Endometrium (tissue), 2 donors: ENCODE measurements at regions not wholly inside any gene's neighbourhood (a gene's known extent, or its start where the extent isn't known, plus 50 kb on each side); places are given as distances from the start of the nearest gene placed in this dataset.

ENCODE experiments used
- FAIRE-seq: peaks from 2 replicates; lab custom pipeline; 2012; peaks lifted over from hg19 to GRCh38; lab: Jason Lieb, UNC
- donor health status: control.
- donor health status: control.

DNA sequence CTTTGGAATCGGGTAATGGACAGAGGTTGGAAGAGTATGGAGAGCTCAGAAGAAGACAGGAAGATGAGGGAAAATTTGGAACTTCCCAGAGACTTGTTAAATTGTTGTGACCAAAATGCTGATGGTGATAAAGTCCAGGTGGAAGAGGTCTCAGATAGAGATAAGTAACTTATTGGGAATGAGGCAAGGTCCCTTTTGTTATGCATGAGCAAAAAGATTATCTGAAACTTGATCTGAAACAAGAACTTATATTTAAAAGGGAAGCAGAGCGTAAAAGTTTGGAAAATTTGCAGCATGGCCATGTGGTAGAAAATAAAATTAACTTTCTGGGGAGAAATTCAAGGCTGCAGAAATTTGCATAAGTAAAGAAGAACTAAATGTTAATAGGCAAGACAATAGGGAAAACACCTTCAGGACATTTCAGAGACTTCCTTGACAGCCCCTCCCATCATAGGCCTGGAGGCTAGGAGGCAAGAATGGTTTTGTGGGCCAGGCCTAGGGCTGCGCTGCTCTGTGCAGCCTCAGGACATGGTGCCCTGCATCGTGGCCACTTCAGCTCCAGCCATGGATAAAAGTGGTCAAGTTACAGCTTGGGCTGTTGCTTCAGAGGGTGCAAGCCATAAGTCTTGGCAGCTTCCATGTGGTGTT lies 425.7 kb upstream of the PRICKLE1 start:
- FAIRE-seq, result no peak

DNA sequence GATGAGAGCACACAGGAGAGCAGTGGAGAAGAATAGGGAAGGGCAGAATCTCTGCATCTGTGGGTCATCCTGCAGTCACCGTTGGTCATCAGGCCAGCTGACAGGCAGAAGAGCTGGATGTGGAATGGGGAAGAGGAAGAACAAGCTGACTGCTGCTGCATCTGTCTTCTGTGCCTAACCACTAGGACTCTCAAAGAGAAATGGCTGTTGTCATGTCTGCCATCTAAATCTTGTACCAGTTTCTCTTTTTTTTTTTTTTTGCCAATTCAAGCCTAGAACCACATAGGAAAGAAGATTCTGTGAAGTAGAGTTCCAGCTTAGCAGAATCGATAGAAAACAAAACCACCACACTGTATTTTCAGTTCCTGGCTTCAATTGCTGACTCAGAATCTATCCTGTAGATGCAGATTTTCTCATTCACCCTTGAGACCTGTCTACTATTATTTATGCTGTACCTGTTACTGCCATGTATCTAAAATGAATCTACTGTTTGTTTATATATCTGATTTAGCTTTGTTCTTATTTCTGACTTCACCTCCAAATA lies 421.9 kb upstream of the PRICKLE1 start:
- no peak for FAIRE-seq

DNA sequence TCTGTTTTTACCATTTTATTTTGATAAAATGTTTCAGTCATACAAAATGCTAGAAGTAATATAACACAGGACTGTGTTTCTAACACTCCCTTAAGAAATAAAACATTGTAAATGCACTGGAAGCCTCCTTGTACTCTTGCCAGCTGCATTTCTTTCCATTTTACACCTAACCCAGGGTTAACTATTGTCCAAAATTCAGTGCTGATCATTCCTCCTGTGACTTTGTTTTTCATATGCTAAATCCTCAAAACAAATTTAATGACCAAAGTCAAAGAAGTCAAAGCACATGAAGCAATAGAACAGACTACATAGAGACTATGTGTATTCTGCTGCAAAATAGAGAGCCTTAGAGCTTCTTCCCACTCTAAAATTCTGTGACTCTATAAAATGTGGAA lies 420.3 kb upstream of the PRICKLE1 start:
- peak; percentile 99 for FAIRE-seq

DNA sequence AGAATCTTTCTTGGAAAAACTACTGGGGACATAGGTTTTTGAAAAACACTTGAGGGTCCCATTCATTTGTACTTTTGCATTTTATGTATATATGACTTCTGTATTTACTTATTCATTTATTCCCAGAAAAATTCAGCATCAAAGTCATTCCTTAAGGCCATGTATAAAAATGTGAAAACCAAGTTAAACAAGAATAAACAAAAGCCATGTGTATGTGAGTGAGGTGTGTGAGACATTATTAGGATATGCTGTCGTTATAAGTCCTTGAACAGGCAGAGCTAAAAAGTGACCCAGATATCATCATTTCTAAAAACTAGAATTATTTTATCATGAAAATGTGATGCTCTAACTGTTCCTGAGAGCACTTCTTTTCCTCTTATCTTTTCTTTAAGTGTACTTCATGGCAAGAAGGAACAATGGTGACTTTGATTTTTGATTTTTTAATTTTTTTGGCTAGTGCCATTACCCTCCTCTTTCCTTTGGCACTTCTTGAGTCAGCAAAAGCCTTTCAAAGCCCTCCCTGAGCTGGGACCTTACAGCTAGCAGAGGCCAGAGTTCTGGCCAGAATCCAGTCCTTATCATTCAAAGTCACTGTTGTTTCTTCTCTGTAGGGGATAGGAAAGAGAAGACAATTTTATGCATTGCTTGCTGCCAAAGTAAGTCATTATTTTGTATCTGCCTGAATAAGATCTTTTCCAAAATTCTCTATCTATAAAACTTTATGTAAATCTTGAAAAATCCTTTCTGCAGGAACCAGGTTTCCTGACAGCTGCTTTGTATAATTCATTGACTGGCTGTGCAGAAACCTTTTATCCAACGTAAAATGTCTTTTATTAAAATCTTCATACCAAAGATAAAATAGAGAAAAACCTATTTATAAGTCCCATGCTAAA lies 419.7 kb upstream of the PRICKLE1 start:
- FAIRE-seq, result no peak

DNA sequence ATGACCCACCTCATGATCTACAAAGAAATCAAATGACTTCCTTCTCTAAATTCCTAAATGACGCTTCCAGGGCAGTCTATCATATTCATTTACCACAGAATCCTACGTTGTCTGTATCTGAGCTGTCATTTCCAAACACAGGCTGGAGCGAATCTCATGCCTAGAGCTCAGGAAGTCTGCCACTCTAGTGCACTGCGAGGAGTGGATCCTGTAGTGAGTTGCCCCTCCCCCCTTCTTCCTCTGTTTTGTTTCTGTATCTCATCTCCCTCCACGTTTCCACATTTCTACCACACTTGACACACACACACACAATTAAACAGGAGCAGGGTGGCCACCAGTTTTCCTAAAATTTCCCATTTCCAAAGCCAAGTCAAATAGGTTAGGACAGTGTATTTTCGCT lies 415.4 kb upstream of the PRICKLE1 start:
- no peak for FAIRE-seq

DNA sequence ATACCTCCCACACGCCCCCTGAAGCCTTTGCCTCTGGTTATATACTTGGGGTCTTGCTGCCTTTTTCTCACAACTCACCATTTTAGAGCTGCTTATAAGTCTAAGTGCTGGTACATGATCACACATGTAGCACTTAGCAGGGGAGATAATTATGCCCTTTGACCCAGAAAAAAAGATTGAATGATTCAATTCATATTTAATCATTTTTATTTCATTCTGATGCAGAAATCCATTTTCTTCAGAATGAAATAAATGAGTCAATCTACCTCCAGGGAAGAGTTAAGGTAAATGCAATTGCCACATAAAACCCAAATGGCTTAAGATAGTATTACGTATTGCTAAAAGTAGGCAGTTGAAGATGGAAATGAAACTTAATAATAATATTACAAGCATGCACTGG lies 414.6 kb upstream of the PRICKLE1 start:
- no peak for FAIRE-seq

DNA sequence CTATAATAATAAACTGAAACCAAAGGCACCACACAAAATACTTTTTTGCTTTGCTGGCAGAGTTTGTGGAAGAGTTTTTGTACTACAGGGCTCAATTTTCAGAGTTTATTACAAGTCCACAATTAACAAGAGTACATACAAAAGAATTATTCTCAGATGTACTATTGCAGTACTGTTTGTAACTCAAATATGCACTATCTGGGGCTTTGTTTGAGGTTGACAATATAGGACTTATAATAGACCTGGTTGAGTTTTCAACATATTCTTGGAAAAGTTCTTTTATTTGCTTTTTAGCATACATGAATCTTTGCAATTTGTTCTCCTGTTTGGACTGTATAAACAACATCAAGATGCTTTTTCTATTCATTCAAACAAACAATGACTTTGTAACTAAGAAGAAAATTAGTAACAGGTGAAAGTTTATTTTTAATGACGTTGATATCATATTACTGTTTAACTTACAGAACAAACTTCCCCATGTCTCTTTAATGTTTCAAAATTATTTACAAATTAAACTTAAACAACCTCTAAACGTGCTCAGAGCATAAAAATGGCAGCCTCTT lies 407.4 kb upstream of the PRICKLE1 start:
- peak; percentile 96 for FAIRE-seq

DNA sequence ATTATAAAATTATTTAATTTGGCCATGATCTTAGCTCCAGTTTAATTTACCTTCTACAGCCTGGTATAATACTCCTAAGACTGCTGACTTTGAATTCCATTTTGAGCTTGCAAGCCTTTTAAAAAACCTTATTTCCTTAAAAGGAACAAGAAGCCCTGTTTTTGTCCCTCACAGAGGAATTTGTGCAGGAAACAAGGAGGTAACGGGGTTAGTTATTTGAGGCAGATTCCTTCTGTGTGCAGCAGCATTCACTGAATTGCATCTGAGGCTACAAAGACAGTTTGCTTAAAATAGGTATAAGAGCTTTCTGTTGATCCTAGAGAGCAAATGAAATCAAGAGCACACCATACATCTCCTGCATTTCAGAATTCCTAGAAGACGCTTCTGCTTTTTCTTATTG lies 403.3 kb upstream of the PRICKLE1 start:
- FAIRE-seq, result no peak

DNA sequence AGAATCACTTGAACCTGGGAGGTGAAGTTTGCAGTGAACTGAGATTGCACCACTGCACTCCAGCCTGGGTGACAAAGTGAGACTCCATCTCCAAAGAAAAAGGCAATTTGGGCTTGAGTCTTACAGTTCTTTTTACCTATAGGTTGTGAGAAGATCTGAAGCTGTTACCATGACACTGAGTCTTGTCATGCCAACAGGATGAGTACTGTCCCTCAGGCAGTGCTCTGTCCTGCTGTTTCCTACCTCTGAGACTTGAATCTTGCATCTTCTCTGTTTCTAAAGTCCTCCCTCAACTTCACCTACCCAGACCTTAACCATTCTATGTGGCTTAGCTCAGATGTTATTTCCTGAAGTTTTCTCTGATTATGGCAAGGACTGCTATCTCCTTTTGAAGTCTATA lies 400.8 kb upstream of the PRICKLE1 start:
- no peak for FAIRE-seq

DNA sequence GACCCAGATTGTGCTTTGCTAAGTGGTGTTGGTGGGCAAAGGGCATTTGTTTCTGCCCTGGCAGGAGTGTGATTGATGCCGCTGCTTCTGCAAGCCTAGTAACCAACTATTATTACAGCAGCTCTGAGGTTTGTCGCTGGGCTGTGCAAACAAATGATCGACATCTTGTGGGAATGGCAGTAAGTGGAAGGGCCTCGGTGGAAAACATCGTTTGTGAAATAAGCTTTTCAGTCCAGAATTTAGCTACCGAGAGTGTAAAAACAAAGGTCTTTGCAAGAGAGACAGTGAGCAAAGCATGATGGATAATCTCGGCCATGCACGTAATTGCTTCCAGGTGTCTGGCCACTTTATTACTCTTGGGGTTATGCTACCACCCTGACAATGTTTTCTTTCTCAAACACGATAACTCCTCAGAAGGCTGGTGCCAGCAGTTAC lies 397.7 kb upstream of the PRICKLE1 start:
- FAIRE-seq, result no peak

DNA sequence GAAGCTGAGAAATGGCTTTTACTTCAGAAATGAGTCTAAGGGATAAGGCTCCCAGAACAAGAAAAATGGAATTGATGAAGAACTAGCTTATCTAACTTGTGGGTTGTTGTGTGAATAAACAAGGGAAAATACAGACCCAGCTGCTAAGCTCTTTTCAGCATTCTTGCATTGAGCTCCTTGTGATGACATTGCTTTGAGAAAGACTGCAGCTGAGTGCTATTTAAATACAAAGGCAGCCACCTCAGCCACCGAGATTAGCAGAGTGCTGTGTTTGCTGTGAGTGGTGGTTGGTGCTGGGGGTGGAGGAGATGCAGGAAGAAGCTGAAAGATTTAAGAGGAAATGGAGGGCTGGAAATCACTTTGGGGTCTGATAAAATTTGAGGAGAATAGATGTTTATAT lies 396.0 kb upstream of the PRICKLE1 start:
- no peak for FAIRE-seq

DNA sequence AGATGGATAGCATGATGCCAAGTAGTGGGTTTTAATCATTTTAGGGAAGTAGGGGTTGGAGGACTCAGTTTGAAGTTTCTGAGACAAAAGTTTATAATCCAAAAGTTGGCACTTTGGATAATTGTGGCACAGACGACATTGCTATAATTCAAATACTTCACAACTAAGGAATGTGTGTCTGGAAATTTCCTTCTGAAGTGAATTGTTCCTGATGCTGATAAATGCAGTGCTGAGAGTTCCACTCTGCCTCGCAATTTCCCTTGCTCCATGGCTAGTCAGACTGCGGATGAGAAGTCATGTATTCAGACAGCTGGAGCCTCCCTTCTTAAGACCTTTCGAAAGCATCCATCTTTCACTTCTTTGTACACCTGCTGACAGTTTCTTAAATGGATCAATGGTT lies 393.3 kb upstream of the PRICKLE1 start:
- FAIRE-seq, result no peak

DNA sequence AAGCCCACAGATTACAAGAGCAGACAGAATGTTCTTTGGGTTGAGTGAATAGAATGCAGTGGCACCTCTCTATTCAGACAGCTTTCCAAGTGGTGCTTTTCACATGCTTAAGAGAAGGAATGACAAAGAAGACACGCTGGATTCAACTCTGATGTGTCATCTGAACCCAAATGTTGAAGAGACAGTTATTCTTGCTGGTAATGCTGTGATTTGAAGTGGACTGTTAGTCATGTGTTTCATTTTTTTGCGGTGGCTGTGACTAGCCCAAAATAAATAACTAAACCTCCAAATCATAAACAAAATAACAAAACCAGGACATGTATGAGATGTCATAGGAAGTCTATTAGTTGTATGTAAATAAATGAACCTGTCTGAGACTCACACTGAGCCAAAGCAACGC lies 391.8 kb upstream of the PRICKLE1 start:
- no peak for FAIRE-seq

DNA sequence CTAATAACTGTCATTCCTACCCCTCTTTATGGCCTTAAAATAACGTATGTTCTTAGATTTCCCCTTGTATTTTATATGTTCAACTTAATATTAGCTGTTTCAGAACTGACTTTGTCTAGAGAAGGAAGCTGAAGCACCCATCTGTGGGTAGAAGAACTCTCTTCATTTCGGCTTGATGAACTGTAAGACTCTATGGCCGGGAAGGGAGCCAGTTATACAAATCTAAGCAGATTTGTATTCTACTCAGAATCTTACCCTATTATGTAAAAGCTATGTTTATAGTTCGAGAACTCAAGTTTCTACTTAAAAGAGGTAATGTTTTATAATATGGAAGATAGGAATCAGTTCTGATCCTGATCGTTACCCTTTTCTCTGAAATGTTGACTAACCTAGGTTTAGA lies 390.9 kb upstream of the PRICKLE1 start:
- FAIRE-seq, result no peak

DNA sequence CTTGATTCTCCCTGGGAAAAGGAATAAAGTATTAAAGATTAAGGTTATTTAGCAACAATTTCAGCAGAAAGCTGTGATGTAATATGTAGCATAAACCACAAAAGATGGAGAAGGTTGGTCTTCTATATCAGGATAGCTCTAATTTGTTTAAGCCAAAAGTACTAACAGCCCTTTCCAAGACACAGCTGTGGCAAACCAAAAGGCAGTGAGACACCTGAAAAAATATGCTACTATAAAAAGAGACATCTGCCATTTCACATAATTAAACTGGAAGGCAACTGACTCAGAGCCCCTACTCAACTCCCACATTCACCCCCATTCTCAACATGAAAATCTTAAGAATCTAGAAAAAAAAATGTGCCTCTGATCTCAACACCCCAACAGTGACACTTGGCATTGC lies 390.2 kb upstream of the PRICKLE1 start:
- FAIRE-seq, result no peak

DNA sequence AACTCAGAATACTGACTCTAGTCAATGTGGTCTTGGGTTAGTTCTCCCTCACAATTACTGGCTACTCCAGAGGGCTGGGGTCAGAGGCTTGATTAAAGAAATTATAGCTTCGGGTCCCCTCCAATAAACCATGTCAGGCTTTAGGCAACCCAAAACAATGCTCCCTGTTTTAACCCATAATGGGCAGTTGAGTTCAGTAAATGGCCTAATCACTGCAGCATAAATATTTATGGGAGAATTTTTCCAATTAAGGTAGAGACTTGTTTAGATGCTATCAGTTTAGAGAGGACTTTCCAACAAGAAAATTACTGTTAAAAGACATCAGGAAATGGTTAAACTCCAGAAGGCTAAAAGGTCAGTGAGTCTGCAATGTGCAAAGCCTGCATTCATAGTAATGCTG lies 389.2 kb upstream of the PRICKLE1 start:
- no peak for FAIRE-seq

DNA sequence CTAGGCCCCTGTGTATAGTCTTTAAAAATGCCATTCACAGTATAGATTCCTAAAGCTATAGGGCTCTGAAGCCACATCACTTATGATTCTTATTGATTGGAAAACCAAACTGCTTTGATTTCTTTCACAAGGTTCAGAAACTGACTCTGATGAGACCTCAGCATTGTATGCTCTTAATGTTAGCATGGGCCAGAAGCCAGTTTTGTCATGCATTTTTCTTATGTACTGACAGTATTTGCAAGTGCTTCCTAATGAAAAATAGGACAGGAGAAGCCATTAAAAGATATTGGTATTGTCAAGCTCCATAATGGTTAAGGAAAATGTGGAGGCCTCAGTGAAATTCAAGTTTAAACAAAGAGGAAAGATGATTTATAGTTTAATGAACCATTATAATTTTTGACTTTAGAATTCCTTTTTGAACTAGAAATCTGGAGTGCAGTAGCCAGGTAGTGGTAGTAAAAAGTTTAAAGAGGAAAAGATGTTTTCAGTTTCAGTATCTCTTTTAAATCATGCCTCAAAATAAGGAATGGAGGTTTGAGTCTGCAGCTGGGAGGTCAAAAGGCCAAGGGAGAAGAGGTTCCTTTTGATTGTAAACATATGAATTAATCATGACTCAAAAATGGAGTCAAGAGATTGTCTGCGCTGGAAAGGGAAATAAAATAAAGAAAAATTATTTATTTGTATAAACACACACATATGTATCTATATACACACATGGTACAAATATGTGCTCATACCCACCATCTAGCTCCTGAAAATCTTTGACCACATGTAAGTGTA lies 388.1 kb upstream of the PRICKLE1 start:
- peak; percentile 64 for FAIRE-seq

DNA sequence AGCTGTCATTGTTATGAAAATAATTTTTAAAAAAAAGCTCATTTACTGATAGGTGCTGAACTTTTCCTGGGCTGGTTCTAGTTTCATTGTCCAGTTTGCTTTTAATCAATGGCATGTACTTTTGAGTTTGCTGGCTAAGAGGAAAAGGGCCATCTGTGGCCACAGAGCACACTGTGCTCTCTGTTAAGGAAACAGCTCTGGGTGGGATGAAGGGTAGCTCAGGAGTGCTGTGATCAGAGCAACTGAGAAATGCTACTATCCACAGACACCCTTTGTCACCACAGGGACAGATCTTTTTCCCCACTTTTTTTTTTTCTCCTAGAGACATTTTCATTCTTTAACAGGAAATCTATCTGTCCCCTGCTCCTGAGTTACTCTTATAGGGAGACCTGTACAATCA lies 387.1 kb upstream of the PRICKLE1 start:
- FAIRE-seq, result no peak

DNA sequence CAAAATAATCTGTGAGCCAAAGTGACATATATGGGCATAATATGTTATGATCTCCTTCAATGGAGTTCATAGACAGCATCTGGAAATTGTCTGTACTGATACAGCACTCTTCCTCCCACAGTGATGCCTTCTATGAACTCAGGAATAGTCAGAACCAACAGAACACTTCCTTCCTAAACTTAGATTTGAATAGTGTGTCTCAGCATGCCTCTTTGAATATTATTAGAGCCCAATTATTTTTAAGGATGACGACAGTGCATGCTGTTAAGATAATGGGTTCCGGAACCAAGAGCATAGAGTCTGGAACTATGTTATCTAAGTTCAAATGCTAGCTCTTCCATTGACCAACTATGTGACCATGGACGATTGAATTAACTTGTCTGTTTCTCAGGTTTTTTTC lies 386.6 kb upstream of the PRICKLE1 start:
- FAIRE-seq, result no peak

DNA sequence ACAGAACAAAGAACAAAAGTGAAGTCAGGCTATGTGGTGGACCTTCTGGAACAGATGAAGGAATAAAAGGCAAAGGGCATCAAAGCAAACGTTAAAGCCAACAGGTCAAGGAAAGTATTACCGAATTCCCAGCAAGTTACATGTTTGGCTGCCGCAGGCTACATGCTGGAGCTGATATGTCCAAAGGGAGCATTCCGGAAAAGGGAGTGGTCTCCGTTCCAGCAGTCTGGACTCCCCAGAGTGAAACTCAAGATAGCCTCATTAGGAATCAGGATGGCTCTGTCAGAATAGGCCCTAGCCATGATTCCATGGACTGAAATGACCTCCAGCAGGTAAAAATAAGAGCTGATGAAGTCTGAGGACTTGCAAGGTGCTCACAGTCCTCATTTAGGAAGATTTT lies 379.8 kb upstream of the PRICKLE1 start:
- no peak for FAIRE-seq

DNA sequence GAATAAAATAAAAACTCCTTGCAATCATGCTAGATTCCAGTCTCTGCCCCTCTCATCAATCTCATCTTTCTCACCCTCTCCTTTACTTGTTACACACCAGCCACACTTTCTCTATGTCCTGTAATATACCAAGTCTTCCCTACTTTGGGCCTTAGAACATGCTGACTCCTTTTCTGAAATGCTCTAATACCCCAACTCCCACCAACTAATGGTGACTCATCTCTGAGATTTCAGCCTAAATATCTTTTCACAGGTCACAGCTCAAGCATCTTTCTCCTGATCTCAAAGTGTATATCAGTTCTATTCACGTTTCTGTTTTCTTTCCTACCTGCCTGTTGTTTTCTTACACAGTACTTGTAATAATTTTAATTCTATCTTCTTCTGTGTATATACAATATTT lies 378.9 kb upstream of the PRICKLE1 start:
- FAIRE-seq, result no peak

DNA sequence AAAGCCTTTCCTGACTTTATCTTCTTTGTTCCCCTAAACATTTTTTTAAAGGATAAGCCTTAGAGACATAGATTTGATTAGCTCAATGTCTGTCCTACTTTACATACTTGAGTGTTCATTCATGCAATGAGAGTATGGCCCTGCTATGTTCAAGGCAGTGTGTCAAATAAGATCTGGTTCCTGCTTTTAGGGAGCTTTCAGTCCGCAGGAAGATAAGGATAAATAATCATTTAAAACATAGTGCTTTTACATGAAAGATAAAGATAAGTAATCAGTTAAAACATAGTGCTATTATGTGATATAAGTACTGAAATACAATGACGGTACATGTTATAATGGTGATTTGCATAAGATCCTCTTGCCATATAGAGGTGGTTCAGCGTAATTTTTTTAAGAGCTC lies 378.3 kb upstream of the PRICKLE1 start:
- FAIRE-seq, result no peak
